ENCODE measurements at regions not wholly inside any gene's neighbourhood (a gene's known extent, or its start where the extent isn't known, plus 50 kb on each side); places are given as distances from the start of the nearest gene placed in this dataset.

- Histone ChIP-seq H3K27ac (no peak overlapping the region), H3K27me3 (no peaks in the 10 kb centered on the region), H3K4me3 (no peak overlapping the region), H3K4me1 (replicated peaks in 1 of 2) (no peaks in the 10 kb centered on the region), H3K9me3 (replicated peaks in 1 of 3) (no peaks in the 10 kb centered on the region), H3K36me3 (replicated peaks in 1 of 2) (no peaks in the 10 kb centered on the region)
- intact Hi-C loops (cut with DNase I): loop anchor here in 1 of 2 donors (10.0 kb wide), 1 partner anchor 842 kb away; the partner anchor contains the start of gene BRINP1
- TF ChIP-seq POLR2A (IDR thresholded peaks at IDR 0.05): no peak
- TF ChIP-seq CTCF (IDR thresholded peaks at IDR 0.05): peak; percentile 29 to 57 (median 44)
- DNase-seq: peak; percentile 21 to 69 (median 34)
- WGBS, 4 donors: 43 to 55% (median 45%) methylated on average over 9 of the region's 9 CpGs
Measured at GRCh38 chr9:118522093-118523028, 818.2 kb downstream of the TLR4 start.

- WGBS, 4 donors: 73 to 97% (median 81%) methylated on average over 1 of the region's 1 CpG
- Histone ChIP-seq H3K4me1 (replicated peaks in 1 of 2) (no peaks in the 10 kb centered on the region), H3K36me3 (replicated peaks in 1 of 2) (no peaks in the 10 kb centered on the region), H3K9me3 (replicated peaks in 1 of 3) (no peaks in the 10 kb centered on the region), H3K4me3 (no peak overlapping the region), H3K27ac (no peak overlapping the region), H3K27me3 (no peaks in the 10 kb centered on the region)
- intact Hi-C loops (cut with DNase I): loop anchor here in 1 of 2 donors (10.0 kb wide), 1 partner anchor 838 kb away; the partner anchor contains the start of gene BRINP1
- DNase-seq: no peak
- TF ChIP-seq POLR2A (IDR thresholded peaks at IDR 0.05) (no peak), CTCF (IDR thresholded peaks at IDR 0.05) (no peak)
Measured at GRCh38 chr9:118527261-118527660, 823.1 kb downstream of the TLR4 start.

- no peaks in the 10 kb centered on the region for H3K4me1 ChIP-seq (replicated peaks in 1 of 2)
- no peaks in the 10 kb centered on the region for H3K9me3 ChIP-seq (replicated peaks in 1 of 3)
- no peaks in the 10 kb centered on the region for H3K27me3 ChIP-seq
- no peaks in the 10 kb centered on the region for H3K36me3 ChIP-seq (replicated peaks in 1 of 2)
- WGBS, 4 donors: 16 to 44% (median 19%) methylated on average over 3 of the region's 3 CpGs
- no peak overlapping the region for H3K4me3 ChIP-seq
- no peak for DNase-seq
- no peak overlapping the region for H3K27ac ChIP-seq
- TF ChIP-seq POLR2A (IDR thresholded peaks at IDR 0.05) (no peak), CTCF (IDR thresholded peaks at IDR 0.05) (no peak)
- intact Hi-C loops (cut with DNase I): loop anchor here in 1 of 2 donors (10.0 kb wide), 1 partner anchor 836 kb away; the partner anchor contains the start of gene BRINP1
Measured at GRCh38 chr9:118529210-118529609, 825.0 kb downstream of the TLR4 start.

GRCh38 chr9:118529624-118530214 is 825.5 kb downstream of the TLR4 start:
- H3K4me3 ChIP-seq: no peak overlapping the region
- no peak overlapping the region for H3K27ac ChIP-seq
- no peak for DNase-seq
- H3K36me3 ChIP-seq (replicated peaks in 1 of 2): no peaks in the 10 kb centered on the region
- TF ChIP-seq POLR2A (IDR thresholded peaks at IDR 0.05): no peak
- TF ChIP-seq CTCF (IDR thresholded peaks at IDR 0.05): no peak
- WGBS, 4 donors: 56 to 73% (median 60%) methylated on average over 2 of the region's 2 CpGs
- intact Hi-C loops (cut with DNase I): loop anchor here in 1 of 2 donors (10.0 kb wide), 1 partner anchor 835 kb away; the partner anchor contains the start of gene BRINP1
- H3K27me3 ChIP-seq: no peaks in the 10 kb centered on the region
- no peaks in the 10 kb centered on the region for H3K4me1 ChIP-seq (replicated peaks in 1 of 2)
- no peaks in the 10 kb centered on the region for H3K9me3 ChIP-seq (replicated peaks in 1 of 3)

Data from adrenal gland (tissue), 9 donors.